Neural progenitor cell (in vitro differentiated cells): ENCODE measurements at regions not wholly inside any gene's neighbourhood (a gene's known extent, or its start where the extent isn't known, plus 50 kb on each side); places are given as distances from the start of the nearest gene placed in this dataset.

Source experiments
- CTCF ChIP-seq: fragments of 200-600 bp; sonication (generic); IDR thresholded peaks from 2 replicates; pipeline ENCODE4 v1.5.1; 2017; ENCODE audit warnings: antibody characterized with exemption, mild to moderate bottlenecking
- EZH2 ChIP-seq: fragments of 200-600 bp; sonication (generic); IDR thresholded peaks from 2 replicates; pipeline ENCODE4 v1.6.1; 2017; ENCODE audit warnings: antibody characterized with exemption, mild to moderate bottlenecking, moderate library complexity

DNA sequence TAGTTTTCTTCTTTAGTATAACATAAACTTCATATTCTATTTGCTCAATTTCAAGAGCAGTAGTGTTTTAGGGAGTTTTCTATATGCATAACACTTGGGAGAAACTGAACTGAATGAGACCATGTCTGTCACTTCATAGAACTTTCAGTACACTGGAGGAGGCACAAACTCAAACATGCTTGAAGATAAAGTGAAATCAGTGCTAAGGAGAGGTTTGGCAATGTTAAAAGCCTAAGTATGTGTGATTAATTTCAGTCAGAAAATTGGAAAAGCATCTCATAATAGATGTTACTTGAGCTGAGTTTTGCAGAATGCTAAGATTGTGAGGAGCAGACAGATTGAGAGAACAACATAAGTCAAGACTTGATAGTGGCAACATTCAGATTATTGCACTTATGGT lies 411.2 kb upstream of the HS3ST1 start:
- no peak for TF ChIP-seq CTCF
- no peak for TF ChIP-seq EZH2
